Naive B cell (primary cell): ENCODE measurements at regions not wholly inside any gene's neighbourhood (a gene's known extent, or its start where the extent isn't known, plus 50 kb on each side); places are given as distances from the start of the nearest gene placed in this dataset.

ENCODE experiments used
- ATAC-seq, 2 donors: fragments of 150-1000 bp; cut with Tn5 transposase; 2 replicates each; pipeline ENCODE4 v1.10.0; 2021; ENCODE audit warnings: low read depth in 2 of 2, mild to moderate bottlenecking in 2 of 2, moderate library complexity in 2 of 2
- DNase-seq: peaks from one replicate; pipeline ENCODE4 v3.0.0; 2022
- H3K27ac Mint-ChIP-seq, 6 donors: one replicate each; pipeline ENCODE4 v1.8.0; 2020 to 2022; ENCODE audit warnings: mild to moderate bottlenecking in 6 of 6, mixed read lengths in 6 of 6, moderate library complexity in 5 of 6, inconsistent platforms in 2 of 6
- H3K27me3 Mint-ChIP-seq, 3 donors: one replicate each; pipeline ENCODE4 v1.8.0; 2021 to 2022; ENCODE audit warnings: mixed read lengths in 3 of 3, mild to moderate bottlenecking in 1 of 3
- H3K36me3 Mint-ChIP-seq, 2 donors: one replicate each; pipeline ENCODE4 v1.8.0; 2020 to 2022; ENCODE audit warnings: mixed read lengths in 2 of 2, inconsistent platforms in 1 of 2, mild to moderate bottlenecking in 1 of 2
- H3K4me1 Mint-ChIP-seq, 3 donors: one replicate each; pipeline ENCODE4 v1.8.0; 2020 to 2022; ENCODE audit warnings: mixed read lengths in 3 of 3, inconsistent platforms in 1 of 3, mild to moderate bottlenecking in 1 of 3, moderate library complexity in 1 of 3
- H3K4me3 Mint-ChIP-seq, 8 donors: one replicate each; pipeline ENCODE4 v1.8.0; 2020 to 2022; ENCODE audit warnings: mild to moderate bottlenecking in 8 of 8, mixed read lengths in 8 of 8, moderate library complexity in 8 of 8, inconsistent platforms in 2 of 8
- H3K9me3 Mint-ChIP-seq, 7 donors: one replicate each; pipeline ENCODE4 v1.8.0; 2020 to 2022; ENCODE audit warnings: mixed read lengths in 7 of 7, mild to moderate bottlenecking in 5 of 7, inconsistent platforms in 2 of 7, moderate library complexity in 1 of 7

GRCh38 chr12:107903341-107904061, 129.0 kb downstream of the ASCL4 start:
- peaks cover 40 to 67% (median 49%) of the 10 kb centered on the region in 3 donors for H3K27me3 Mint-ChIP-seq
- peak; percentile 11 for DNase-seq
- peak overlapping the region in 1 of 6 donors; percentile 23 for H3K27ac Mint-ChIP-seq
- no peaks in the 10 kb centered on the region for H3K36me3 Mint-ChIP-seq
- H3K4me3 Mint-ChIP-seq: peak overlapping the region; percentile 34 to 83 (median 71)
- peaks cover 0 to 8% (median 8%) of the 10 kb centered on the region in 3 donors for H3K4me1 Mint-ChIP-seq
- peak; percentile 89 to 90 for ATAC-seq
- peaks cover 0 to 10% (median 5%) of the 10 kb centered on the region in 7 donors for H3K9me3 Mint-ChIP-seq

- Mint-ChIP-seq H3K9me3 (peaks cover 0 to 10% (median 5%) of the 10 kb centered on the region in 7 donors), H3K27me3 (peaks cover 53 to 72% (median 55%) of the 10 kb centered on the region in 3 donors), H3K4me1 (peaks cover 0 to 8% (median 8%) of the 10 kb centered on the region in 3 donors), H3K36me3 (no peaks in the 10 kb centered on the region), H3K27ac (no peak overlapping the region), H3K4me3 (no peak overlapping the region)
- ATAC-seq (no peak), DNase-seq (no peak)
Measured at GRCh38 chr12:107906707-107907106, 132.2 kb downstream of the ASCL4 start.

- peaks cover 5 to 8% (median 5%) of the 10 kb centered on the region in 3 donors for H3K4me1 Mint-ChIP-seq
- peak; percentile 52 to 59 for ATAC-seq
- DNase-seq: no peak
- no peaks in the 10 kb centered on the region for H3K36me3 Mint-ChIP-seq
- peak overlapping the region in 4 of 8 donors; percentile 28 to 70 (median 48) for H3K4me3 Mint-ChIP-seq
- no peak overlapping the region for H3K27ac Mint-ChIP-seq
- peaks cover 51 to 78% (median 77%) of the 10 kb centered on the region in 3 donors for H3K27me3 Mint-ChIP-seq
- no peaks in the 10 kb centered on the region for H3K9me3 Mint-ChIP-seq
Measured at GRCh38 chr12:107912421-107913004, 138.0 kb downstream of the ASCL4 start.

DNA sequence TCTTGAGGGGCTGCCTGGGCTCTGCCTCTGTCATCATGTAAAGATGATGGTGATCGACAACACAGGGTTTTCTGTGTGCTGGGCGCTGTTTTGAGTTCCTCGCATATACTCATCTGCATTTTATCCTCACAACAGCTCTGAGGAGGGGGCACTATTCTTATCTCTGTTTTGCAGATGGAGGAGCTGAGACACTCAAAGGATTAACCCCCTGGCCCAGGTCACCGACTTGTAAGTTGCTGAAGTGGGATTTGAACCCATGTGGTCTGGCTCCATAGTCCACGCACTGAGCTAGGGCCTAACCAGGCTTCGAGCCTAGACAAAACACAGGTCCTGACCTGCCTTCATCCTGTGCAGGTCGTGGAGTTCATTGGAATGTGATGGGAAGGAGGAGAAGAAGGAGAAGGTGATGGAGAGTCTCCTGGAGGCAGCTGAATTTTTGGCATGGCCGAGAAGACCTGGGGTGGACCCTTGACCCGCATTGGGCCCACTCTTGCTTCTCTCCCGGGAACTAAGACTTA, 140.0 kb downstream of the ASCL4 start:
- peaks cover 49 to 77% (median 76%) of the 10 kb centered on the region in 3 donors for H3K27me3 Mint-ChIP-seq
- no peak overlapping the region for H3K27ac Mint-ChIP-seq
- no peak overlapping the region for H3K4me3 Mint-ChIP-seq
- H3K9me3 Mint-ChIP-seq: no peaks in the 10 kb centered on the region
- H3K36me3 Mint-ChIP-seq: no peaks in the 10 kb centered on the region
- peaks cover 5 to 13% (median 5%) of the 10 kb centered on the region in 3 donors for H3K4me1 Mint-ChIP-seq
- ATAC-seq: no peak
- DNase-seq: no peak

GRCh38 chr12:107917912-107918800, 143.7 kb downstream of the ASCL4 start:
- no peak overlapping the region for H3K4me3 Mint-ChIP-seq
- no peaks in the 10 kb centered on the region for H3K36me3 Mint-ChIP-seq
- ATAC-seq (no peak), DNase-seq (no peak)
- H3K4me1 Mint-ChIP-seq: peaks cover 0 to 5% (median 0%) of the 10 kb centered on the region in 3 donors
- peaks cover 63 to 73% (median 71%) of the 10 kb centered on the region in 3 donors for H3K27me3 Mint-ChIP-seq
- no peak overlapping the region for H3K27ac Mint-ChIP-seq
- peaks cover 0 to 4% (median 2%) of the 10 kb centered on the region in 7 donors for H3K9me3 Mint-ChIP-seq

GRCh38 chr12:107921062-107921461, 146.6 kb downstream of the ASCL4 start:
- no peak overlapping the region for H3K4me3 Mint-ChIP-seq
- H3K4me1 Mint-ChIP-seq: peaks cover 0 to 5% (median 0%) of the 10 kb centered on the region in 3 donors
- no peaks in the 10 kb centered on the region for H3K36me3 Mint-ChIP-seq
- no peak overlapping the region for H3K27ac Mint-ChIP-seq
- ATAC-seq (no peak), DNase-seq (no peak)
- peaks cover 49 to 56% (median 50%) of the 10 kb centered on the region in 3 donors for H3K27me3 Mint-ChIP-seq
- H3K9me3 Mint-ChIP-seq: peaks cover 0 to 5% (median 2%) of the 10 kb centered on the region in 7 donors

- Mint-ChIP-seq H3K4me1 (no peaks in the 10 kb centered on the region), H3K36me3 (peaks cover 0 to 5% of the 10 kb centered on the region in 2 donors), H3K27me3 (peaks cover 42 to 46% (median 45%) of the 10 kb centered on the region in 3 donors), H3K9me3 (peaks cover 0 to 5% (median 2%) of the 10 kb centered on the region in 7 donors), H3K27ac (no peak overlapping the region), H3K4me3 (no peak overlapping the region)
- ATAC-seq (no peak), DNase-seq (no peak)
Measured at GRCh38 chr12:107925125-107925524, 150.6 kb downstream of the ASCL4 start.

GRCh38 chr12:107929436-107929835, 154.9 kb downstream of the ASCL4 start:
- DNase-seq: peak; percentile 5
- Mint-ChIP-seq H3K4me3 (no peak overlapping the region), H3K27ac (no peak overlapping the region), H3K9me3 (no peaks in the 10 kb centered on the region), H3K36me3 (peaks cover 0 to 5% of the 10 kb centered on the region in 2 donors), H3K4me1 (no peaks in the 10 kb centered on the region), H3K27me3 (peaks cover 31 to 43% (median 42%) of the 10 kb centered on the region in 3 donors)
- peak in 1 of 2 donors; percentile 30 for ATAC-seq

- Mint-ChIP-seq H3K27ac (no peak overlapping the region), H3K4me1 (no peaks in the 10 kb centered on the region), H3K36me3 (peaks cover 0 to 5% of the 10 kb centered on the region in 2 donors), H3K4me3 (no peak overlapping the region), H3K9me3 (no peaks in the 10 kb centered on the region), H3K27me3 (peaks cover 45 to 58% (median 53%) of the 10 kb centered on the region in 3 donors)
- ATAC-seq (no peak), DNase-seq (no peak)
Measured at GRCh38 chr12:107931761-107932160, 157.3 kb downstream of the ASCL4 start.

- peaks cover 41 to 70% (median 54%) of the 10 kb centered on the region in 3 donors for H3K27me3 Mint-ChIP-seq
Measured at GRCh38 chr12:107938446-107938845, 163.9 kb downstream of the ASCL4 start.

GRCh38 chr12:107948391-107948945, 174.0 kb downstream of the ASCL4 start:
- Mint-ChIP-seq H3K27me3 (peaks cover 13 to 18% (median 14%) of the 10 kb centered on the region in 3 donors), H3K36me3 (peaks cover 0 to 5% of the 10 kb centered on the region in 2 donors), H3K27ac (no peak overlapping the region), H3K9me3 (peaks cover under 1 to 8% (median 5%) of the 10 kb centered on the region in 7 donors), H3K4me1 (no peaks in the 10 kb centered on the region), H3K4me3 (no peak overlapping the region)
- DNase-seq (no peak), ATAC-seq (no peak)

More at GRCh38 chr12:107938446-107938845, 163.9 kb downstream of the ASCL4 start:
- Mint-ChIP-seq H3K27ac (no peak overlapping the region), H3K9me3 (peaks cover 13 to 21% (median 18%) of the 10 kb centered on the region in 7 donors), H3K36me3 (peaks cover 0 to 11% of the 10 kb centered on the region in 2 donors), H3K4me3 (no peak overlapping the region), H3K4me1 (no peaks in the 10 kb centered on the region)
- ATAC-seq (no peak), DNase-seq (no peak)

GRCh38 chr12:107951024-107951423, 176.5 kb downstream of the ASCL4 start:
- Mint-ChIP-seq H3K4me1 (no peaks in the 10 kb centered on the region), H3K27me3 (peaks cover 18 to 36% (median 20%) of the 10 kb centered on the region in 3 donors), H3K36me3 (no peaks in the 10 kb centered on the region), H3K27ac (no peak overlapping the region), H3K4me3 (no peak overlapping the region), H3K9me3 (peaks cover 0 to 9% (median 2%) of the 10 kb centered on the region in 7 donors)
- DNase-seq: no peak
- ATAC-seq: no peak
